COLO668 (cell line): ENCODE measurements at regions not wholly inside any gene's neighbourhood (a gene's known extent, or its start where the extent isn't known, plus 50 kb on each side); places are given as distances from the start of the nearest gene placed in this dataset.
"Not testable (repeated sequence)": the region's sequence is repeated elsewhere in the genome, so short reads cannot be mapped to it uniquely, and the experiment has no call there.

ENCODE experiments used
- DNase-seq: peaks from one replicate; lab custom pipeline; 2025; ENCODE audit not compliant: unreplicated experiment; lab: John Stamatoyannopoulos, UW

- no peak for DNase-seq
Measured at GRCh38 chr3:194879126-194879877, 193.6 kb downstream of the FAM43A start.

GRCh38 chr3:194879991-194880939 lies 194.6 kb downstream of the FAM43A start:
- peak; percentile 20 for DNase-seq

GRCh38 chr3:194880940-194881925 lies 195.6 kb downstream of the FAM43A start:
- peak; percentile 20 for DNase-seq

GRCh38 chr3:194884649-194885315 lies 199.1 kb downstream of the FAM43A start:
- DNase-seq = no peak

DNA sequence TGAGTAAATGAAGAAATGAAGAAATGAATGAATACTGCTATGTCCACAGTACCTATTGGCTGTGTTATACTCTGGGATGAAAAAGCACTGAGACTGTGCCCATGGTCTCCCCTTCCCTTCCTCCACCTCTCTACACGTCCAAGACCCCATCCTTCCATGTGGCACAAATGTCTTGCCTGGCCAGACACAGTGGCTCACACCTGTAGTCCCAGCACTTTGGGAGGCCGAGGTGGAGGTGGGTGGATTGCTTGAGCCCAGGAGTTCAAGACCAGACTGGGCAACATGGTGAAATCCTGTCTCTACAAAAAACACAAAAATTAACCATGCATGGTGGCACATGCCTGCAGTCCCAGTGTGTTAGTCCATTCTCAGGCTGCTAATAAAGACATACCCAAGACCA lies 200.1 kb downstream of the FAM43A start:
- no peak for DNase-seq

DNA sequence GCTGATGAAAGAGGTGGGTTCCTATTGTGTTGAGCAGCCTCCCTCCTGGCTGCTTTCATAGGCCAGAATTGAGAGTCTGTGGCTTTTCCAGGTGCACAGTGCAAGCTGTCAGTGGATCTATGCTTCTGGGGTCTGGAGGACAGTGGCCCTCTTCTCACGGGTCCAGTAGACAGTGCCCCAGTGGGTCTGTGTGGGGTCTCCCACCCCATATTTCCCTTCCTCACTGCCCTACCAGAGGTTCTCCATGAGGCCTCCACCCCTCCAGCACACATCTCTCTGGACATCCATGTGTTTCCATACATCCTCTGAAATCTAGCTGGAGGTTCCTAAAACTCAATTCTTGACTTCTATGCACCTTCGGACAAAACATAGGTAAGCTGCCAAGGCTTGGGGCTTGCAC lies 201.2 kb downstream of the FAM43A start:
- no peak for DNase-seq

DNA sequence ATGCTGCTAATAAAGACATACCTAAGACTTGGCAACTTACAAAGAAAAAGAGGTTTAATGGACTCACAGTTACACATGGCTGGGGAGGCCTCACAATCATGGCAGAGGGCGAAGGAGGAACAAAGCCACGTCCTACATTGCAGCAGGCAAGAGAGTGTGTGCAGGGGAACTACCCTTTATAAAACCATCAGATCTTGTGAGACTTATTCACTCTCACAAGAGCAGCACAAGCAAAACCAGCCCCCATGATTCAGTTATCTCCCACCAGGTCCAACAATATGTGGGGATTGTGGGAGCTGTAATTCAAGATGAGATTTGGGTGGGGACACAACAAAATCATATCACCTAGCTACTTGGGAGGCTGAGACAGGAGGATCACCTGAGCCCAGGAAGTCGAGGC lies 202.4 kb downstream of the FAM43A start:
- not testable (repeated sequence) for DNase-seq

- DNase-seq = no peak
Measured at GRCh38 chr3:194888916-194889315, 203.2 kb downstream of the FAM43A start.

DNA sequence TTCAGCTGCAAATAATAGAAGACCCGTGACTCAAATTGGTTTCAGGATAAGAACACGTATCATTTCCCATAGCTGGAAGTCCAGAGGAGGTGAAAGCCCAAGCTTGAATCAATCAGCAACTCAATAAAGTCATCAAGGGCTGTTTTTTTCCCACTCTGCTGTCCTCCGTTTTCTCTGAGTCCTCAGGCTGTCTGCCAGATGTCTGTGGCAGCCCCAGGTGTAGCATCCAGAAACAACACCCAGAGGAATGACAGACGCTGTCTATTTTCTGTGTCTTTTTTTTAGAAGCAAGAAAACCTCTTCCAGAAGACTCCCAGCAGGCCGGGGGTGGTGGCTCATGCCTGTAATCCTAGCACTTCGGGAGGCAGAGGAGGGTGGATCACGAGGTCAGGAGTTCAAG lies 204.4 kb downstream of the FAM43A start:
- no peak for DNase-seq

GRCh38 chr3:194893121-194893987 lies 207.7 kb downstream of the FAM43A start:
- DNase-seq = no peak

GRCh38 chr3:194894538-194894937 lies 208.9 kb downstream of the FAM43A start:
- no peak for DNase-seq

DNA sequence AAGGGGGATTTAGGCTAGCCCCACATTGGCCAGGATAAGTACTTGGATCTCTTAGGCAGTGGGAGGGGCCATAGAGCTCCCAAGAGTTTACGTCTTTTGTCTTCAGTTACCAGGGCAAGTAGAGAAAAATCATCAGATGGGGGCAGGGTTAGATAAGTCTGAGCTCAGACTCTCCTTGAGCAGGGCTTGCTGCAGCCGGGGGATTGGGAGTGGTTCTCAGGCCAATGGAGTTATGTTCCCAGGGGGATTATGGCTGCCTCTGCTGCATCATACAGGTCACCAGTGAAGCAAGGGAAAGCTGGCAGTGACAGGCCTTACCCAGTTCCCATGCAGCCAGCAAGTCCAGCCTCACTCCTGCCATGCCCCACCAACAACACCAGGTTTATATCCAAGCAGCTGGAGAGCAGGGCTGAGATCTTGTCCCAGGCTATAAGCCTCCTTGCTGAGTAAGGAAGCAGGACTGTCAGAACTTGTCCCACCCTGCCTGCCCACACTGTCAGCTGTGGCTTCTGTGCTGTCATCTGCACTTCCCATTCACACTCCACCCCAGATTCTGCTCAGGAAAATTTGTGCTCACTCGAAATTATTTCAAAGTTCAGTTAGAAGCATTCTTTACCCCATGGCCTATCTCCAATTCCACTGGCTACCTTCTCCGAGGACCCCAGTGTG lies 215.3 kb downstream of the FAM43A start:
- no peak for DNase-seq

DNA sequence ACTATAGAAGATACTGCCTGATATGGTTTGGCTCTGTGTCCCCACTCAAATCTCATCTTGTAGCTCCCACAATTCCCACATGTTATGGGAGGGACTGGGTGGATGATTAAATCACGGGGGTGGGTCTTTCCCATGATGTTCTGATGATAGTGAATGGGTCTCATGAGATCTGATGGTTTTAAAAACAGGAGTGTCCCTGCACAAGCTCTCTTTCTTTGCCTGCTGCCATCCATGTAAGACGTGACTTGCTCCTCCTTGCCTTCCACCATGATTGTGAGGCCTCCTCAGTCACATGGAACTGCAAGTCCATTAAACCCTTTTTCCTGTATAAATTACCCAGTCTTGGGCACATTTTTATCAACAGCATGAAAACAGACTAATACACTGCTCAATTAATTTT lies 217.8 kb downstream of the FAM43A start:
- not testable (repeated sequence) for DNase-seq

DNA sequence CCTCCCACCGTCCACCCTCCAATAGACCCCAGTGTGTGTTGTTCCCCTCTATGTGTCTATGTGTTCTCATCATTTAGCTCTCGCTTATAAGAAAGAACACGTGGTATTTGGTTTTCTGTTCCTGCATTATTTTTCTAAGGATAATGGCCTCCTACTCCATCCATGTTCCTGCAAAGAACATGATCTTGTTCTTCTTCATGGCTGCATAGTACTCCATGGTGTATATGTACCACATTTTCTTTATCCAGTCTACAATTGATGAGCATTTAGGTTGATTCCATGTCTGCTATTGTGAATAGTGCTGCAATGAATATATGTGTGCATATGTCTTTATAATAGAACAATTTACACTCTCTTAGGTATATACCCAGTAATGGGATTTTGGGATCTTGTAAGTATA lies 219.3 kb downstream of the FAM43A start:
- DNase-seq = not testable (repeated sequence)

DNA sequence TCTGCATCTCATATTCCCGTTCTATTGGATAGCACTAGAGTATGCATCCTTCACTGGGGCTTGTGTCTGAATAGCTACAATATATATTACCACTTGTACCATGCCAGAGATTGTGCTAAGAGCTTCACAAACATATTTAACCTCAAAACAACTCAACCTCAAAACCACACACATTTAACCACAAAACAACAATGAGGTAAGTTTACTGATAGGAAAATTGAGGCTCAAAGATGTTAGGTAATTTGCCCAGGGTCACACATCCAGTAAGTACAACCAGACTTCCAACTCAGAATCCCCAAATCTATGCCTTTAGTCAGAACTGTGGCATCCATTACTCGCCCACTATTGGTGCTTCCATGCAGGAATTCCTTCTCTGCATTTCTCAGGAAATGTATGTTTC lies 220.0 kb downstream of the FAM43A start:
- no peak for DNase-seq

- DNase-seq = no peak
Measured at GRCh38 chr3:194906229-194906629, 220.5 kb downstream of the FAM43A start.

GRCh38 chr3:194906970-194907629 lies 221.4 kb downstream of the FAM43A start:
- DNase-seq = no peak

DNA sequence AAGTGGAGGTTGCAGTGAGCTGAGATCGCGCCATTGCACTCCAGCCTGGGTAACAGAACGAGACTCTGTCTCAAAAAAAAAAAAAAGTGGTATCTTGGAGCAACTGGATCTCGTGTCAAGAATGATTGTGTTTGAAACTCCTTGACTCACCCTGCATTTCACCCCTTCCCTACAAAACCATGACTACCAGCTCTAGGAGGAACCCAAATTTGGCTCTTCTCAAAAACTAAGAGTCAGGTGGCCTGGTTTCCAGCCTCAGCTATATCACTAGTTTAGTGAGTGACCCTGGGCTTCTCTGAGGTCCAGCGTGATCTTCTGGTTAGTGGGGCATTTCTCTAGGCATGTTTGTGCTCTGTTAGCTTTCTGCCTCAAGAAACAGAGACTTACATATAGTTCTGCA lies 222.1 kb downstream of the FAM43A start:
- no peak for DNase-seq
